Esophagus muscularis mucosa (tissue), 3 donors: ENCODE measurements at regions not wholly inside any gene's neighbourhood (a gene's known extent, or its start where the extent isn't known, plus 50 kb on each side); places are given as distances from the start of the nearest gene placed in this dataset.

ENCODE experiments used
- CTCF ChIP-seq, 3 experiments: fragments of 200-600 bp in 2 of 3; fragments of 450-650 bp in 1 of 3; sonication (generic) in 2 of 3; IDR thresholded peaks; one replicate each; pipeline ENCODE4 v1.5.1; 2017 to 2019; ENCODE audit warnings: antibody characterized with exemption in 3 of 3, mild to moderate bottlenecking in 2 of 3, moderate library complexity in 1 of 3
- POLR2A ChIP-seq: fragments of 450-650 bp; IDR thresholded peaks from one replicate; pipeline ENCODE4 v1.6.1; 2017; ENCODE audit warnings: antibody characterized with exemption, moderate library complexity, mild to moderate bottlenecking, low read depth

- no peak for TF ChIP-seq POLR2A
- no peak for TF ChIP-seq CTCF (IDR thresholded peaks at IDR 0.05)
Observed at GRCh38 chr11:86129740-86130540, 61.1 kb upstream of the PICALM start.
